ENCODE measurements at regions not wholly inside any gene's neighbourhood (a gene's known extent, or its start where the extent isn't known, plus 50 kb on each side); places are given as distances from the start of the nearest gene placed in this dataset.

DNA sequence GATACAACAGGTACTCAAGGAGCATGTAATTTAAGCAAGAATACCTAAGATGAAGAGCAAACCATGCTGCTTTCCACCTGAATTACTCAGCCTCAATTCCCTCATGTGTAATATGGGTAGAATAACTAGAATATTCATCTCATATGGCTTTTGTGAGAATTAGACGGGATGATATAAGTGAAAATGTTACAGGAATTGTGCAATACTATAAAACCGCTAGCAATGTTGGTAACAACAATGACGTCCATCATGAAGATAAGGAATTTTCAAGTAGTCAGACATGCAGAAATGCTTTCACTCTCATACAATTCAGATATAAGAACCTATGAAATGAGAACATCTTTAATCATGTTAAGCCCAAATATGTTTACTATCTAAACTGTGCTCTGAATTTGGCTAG, 2106.6 kb upstream of the CELF4 start:
- DNase-seq (ENCODE audit: low read depth): no peak

GRCh38 chr18:39667905-39668304, 2102.3 kb upstream of the CELF4 start:
- no peak for DNase-seq (ENCODE audit: low read depth)

GRCh38 chr18:39666541-39666940, 2100.9 kb upstream of the CELF4 start:
- no peak for DNase-seq (ENCODE audit: low read depth)

GRCh38 chr18:39661856-39662366, 2096.3 kb upstream of the CELF4 start:
- no peak for DNase-seq (ENCODE audit: low read depth)

DNA sequence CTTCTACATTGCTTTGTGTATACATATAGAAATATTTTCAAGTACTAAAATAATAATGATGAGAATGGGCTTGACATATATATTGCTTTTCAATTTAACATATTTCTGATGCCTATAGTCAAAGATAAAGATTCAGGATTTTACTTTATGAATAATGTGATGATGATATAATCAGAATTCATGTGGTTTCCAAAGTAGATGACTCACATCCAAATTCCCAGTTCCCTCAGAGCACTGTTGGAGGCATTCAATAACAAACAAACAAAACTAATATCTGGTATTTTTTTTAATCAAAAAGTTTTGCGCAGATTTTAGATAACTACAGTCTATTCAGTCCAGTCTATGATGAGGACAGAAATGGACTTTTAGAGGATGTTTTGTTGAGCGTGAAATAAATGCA, 2094.5 kb upstream of the CELF4 start:
- no peak for DNase-seq (ENCODE audit: low read depth)

GRCh38 chr18:39655341-39655740, 2089.7 kb upstream of the CELF4 start:
- no peak for DNase-seq (ENCODE audit: low read depth)

DNA sequence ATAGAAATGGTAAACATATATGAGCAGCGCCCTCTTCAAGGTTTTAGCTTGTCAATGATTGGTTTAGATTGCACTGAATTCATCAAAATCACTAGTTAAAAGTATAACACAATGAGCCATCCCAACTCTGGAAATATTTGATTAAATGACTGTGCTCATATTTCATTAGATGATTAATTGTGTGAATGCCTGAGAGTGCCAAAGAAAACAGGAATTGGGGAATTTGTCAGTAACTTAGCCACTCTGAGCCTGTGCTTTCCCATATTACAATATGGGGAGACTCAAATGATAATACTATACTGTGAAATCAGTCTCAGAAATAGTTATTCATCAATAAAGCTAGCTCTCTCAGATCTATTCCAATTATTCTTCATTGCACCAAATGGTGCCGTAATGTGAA, 2087.6 kb upstream of the CELF4 start:
- no peak for DNase-seq (ENCODE audit: low read depth)

GRCh38 chr18:39648616-39649015, 2083.0 kb upstream of the CELF4 start:
- DNase-seq (ENCODE audit: low read depth): no peak

- no peak for DNase-seq (ENCODE audit: low read depth)
Measured at GRCh38 chr18:39647627-39648534, 2082.3 kb upstream of the CELF4 start.

GRCh38 chr18:39638224-39638623, 2072.6 kb upstream of the CELF4 start:
- no peak for DNase-seq (ENCODE audit: low read depth)

DNA sequence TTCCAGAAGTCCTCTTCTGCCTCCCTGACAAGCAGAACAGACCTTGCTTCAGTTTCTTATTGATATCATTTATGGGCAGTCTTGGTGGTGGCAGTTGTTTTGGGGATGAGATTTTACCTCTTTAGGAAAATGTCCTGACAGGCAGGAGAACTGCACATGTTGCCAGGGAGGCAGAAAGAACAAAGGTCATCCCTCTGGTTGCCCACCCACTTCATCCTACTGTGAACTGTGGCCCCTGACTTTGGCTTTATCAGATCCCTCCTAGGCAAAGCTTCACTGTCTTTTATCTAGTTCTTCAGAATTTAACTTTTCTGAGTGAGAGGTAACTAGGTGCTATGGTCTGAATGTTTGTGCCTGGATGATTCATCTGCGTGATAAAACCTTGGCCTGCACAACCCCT, 2071.3 kb upstream of the CELF4 start:
- no peak for DNase-seq (ENCODE audit: low read depth)

GRCh38 chr18:39635966-39636365, 2070.4 kb upstream of the CELF4 start:
- no peak for DNase-seq (ENCODE audit: low read depth)

DNA sequence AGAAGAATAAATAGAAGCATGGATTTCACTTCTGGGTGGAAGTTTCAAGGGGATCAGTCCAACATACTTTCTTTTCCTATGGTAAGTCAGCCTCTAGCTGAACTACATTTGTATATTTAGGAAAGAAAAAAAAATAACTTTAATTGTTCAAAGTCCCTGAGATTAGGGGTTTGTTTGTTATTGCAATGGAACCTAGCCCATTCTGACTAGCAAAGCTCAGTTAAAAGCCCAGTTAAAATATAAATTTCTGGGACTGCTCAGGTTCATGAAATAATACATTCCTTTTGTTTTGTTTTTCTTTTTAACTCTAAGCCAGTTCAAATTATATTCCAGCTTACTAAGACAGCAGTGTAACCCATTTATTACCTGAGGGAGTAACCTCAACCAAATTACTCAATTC, 2069.6 kb upstream of the CELF4 start:
- no peak for DNase-seq (ENCODE audit: low read depth)

GRCh38 chr18:39627936-39628335, 2062.3 kb upstream of the CELF4 start:
- no peak for DNase-seq (ENCODE audit: low read depth)

GRCh38 chr18:39624961-39625360, 2059.4 kb upstream of the CELF4 start:
- DNase-seq (ENCODE audit: low read depth): no peak

GRCh38 chr18:39622431-39622830, 2056.8 kb upstream of the CELF4 start:
- DNase-seq (ENCODE audit: low read depth): no peak

- no peak for DNase-seq (ENCODE audit: low read depth)
Measured at GRCh38 chr18:39620551-39621168, 2055.1 kb upstream of the CELF4 start.

DNA sequence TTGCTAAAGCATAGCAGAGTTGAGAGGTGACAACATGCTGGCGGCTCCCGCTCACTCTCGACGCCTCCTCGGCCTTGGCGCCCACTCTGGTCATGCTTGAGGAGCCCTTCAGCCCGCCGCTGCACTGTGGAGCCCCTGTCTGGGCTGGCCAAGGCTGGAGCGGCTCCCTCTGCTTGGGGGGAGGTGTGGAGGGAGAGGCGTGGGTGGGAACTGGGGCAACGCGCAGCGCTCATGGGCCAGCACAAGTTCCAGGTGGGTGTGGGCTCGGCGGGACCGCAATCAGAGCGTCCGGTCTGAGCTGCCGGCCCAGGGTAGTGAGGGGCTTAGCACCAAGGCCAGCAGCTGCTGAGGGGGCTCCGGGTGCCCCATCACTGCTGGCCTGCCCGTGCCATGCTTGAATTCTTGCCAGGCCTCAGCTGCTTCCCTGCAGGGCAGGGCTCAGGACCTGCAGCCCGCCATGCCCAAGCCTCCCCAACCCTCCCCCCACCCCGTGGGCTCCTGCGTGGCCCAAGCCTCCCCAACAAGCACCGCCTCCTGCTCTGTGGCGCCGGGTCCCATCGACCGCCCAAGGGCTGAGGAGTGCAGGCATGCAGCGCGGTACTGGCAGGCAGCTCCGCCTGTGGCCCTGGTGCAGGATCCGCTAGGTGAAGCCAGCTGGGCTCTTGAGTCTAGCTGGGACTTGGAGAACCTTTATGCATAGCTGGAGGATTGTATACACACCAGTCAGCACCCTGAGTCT, 2052.8 kb upstream of the CELF4 start:
- no peak for DNase-seq (ENCODE audit: low read depth)

DNA sequence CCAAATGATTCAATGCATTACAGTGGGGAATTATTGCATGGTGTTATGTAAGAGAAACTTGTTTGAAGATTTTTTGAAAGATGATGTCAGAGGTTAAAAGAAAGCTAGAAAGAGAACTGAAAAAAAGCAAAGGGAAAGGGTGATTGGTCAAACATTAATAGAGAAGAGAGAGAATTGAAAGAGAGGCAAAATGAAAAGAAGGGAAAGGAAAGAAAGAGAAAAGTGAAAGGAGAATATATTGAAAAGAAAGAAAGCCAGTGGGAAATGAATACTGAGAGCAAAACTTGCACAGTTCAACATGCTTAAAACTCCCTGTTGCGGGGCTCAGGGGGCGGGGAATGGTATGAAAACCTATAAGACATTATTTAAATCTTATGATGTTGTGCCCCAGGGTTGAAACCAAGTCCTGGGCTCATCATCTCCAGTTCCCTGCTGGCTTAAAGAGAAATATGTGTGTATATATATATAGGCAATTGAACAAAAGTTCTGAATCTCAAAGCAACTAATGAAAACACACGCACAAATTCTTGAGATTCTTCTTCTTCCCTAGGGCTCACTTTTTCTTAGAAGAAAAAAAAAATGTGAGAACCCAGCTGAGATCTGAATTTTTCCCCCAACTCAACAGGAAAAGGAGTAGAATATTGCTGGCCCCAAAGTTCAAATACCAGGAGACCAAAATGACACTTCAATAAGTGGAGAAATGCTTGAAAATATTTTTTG, 2045.9 kb upstream of the CELF4 start:
- DNase-seq (ENCODE audit: low read depth): no peak

- DNase-seq (ENCODE audit: low read depth): no peak
Measured at GRCh38 chr18:39607034-39607433, 2041.4 kb upstream of the CELF4 start.

- DNase-seq (ENCODE audit: low read depth): no peak
Measured at GRCh38 chr18:39604836-39605235, 2039.2 kb upstream of the CELF4 start.

DNA sequence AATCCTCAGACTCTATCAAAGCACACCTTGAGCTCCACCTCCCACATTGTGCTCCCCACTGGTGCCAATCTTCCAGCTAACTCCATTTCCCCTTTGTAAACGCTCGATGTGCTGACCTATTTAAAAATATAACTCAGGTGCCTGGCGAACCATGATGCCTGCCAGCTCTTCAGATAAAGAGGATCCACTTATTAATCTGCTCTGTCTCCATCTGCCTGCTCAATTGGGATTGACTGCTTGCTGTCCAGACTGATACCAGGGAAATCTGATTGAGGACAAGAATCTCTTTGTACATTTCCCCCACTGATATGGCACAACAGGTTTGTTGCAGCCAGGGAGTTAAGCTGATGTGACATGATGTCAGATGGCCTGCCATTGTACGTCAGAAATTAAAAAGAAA, 2036.5 kb upstream of the CELF4 start:
- no peak for DNase-seq (ENCODE audit: low read depth)

Measured in activated T-helper 9 cell treated with anti-CD3 and anti-CD28 coated beads, Interleukin-2, amount 50 U/mL, for 16 hours (primary cell).